Fibroblast of skin of abdomen (primary cell): ENCODE measurements at regions not wholly inside any gene's neighbourhood (a gene's known extent, or its start where the extent isn't known, plus 50 kb on each side); places are given as distances from the start of the nearest gene placed in this dataset.
"Not testable (repeated sequence)": the region's sequence is repeated elsewhere in the genome, so short reads cannot be mapped to it uniquely, and the experiment has no call there.

Experiments used
- DNase-seq: peaks from one replicate; pipeline ENCODE4 v3.0.0-alpha.2; 2013

GRCh38 chr10:44567471-44567870 is 182.6 kb upstream of the CXCL12 start:
- peak; percentile 58 for DNase-seq

- DNase-seq: peak; percentile 94
Observed at GRCh38 chr10:44569193-44570091, 184.5 kb upstream of the CXCL12 start.

GRCh38 chr10:44571701-44572100 is 186.8 kb upstream of the CXCL12 start:
- peak; percentile 29 for DNase-seq

GRCh38 chr10:44572146-44572545 is 187.2 kb upstream of the CXCL12 start:
- no peak for DNase-seq

GRCh38 chr10:44573821-44574220 is 188.9 kb upstream of the CXCL12 start:
- DNase-seq: no peak

- no peak for DNase-seq
Observed at GRCh38 chr10:44574596-44575480, 189.9 kb upstream of the CXCL12 start.

GRCh38 chr10:44575601-44576380 is 190.9 kb upstream of the CXCL12 start:
- DNase-seq: no peak

GRCh38 chr10:44576702-44577191 is 191.8 kb upstream of the CXCL12 start:
- DNase-seq: no peak

- no peak for DNase-seq
Observed at GRCh38 chr10:44577533-44577932, 192.6 kb upstream of the CXCL12 start.

- DNase-seq: no peak
Observed at GRCh38 chr10:44578271-44578670, 193.4 kb upstream of the CXCL12 start.

GRCh38 chr10:44578963-44579362 is 194.1 kb upstream of the CXCL12 start:
- not testable (repeated sequence) for DNase-seq

GRCh38 chr10:44581996-44582395 is 197.1 kb upstream of the CXCL12 start:
- DNase-seq: no peak

- DNase-seq: no peak
Observed at GRCh38 chr10:44587488-44588318, 202.8 kb upstream of the CXCL12 start.

- no peak for DNase-seq
Observed at GRCh38 chr10:44589181-44589943, 204.5 kb upstream of the CXCL12 start.

- no peak for DNase-seq
Observed at GRCh38 chr10:44589944-44590449, 205.1 kb upstream of the CXCL12 start.

- DNase-seq: no peak
Observed at GRCh38 chr10:44591911-44592310, 207.0 kb upstream of the CXCL12 start.

GRCh38 chr10:44593952-44594351 is 209.1 kb upstream of the CXCL12 start:
- DNase-seq: no peak

- peak; percentile 19 for DNase-seq
Observed at GRCh38 chr10:44607116-44607515, 222.2 kb upstream of the CXCL12 start.

GRCh38 chr10:44618910-44619309 is 234.0 kb upstream of the CXCL12 start:
- peak; percentile 9 for DNase-seq

GRCh38 chr10:44619521-44619920 is 234.6 kb upstream of the CXCL12 start:
- no peak for DNase-seq
